ENCODE measurements at regions not wholly inside any gene's neighbourhood (a gene's known extent, or its start where the extent isn't known, plus 50 kb on each side); places are given as distances from the start of the nearest gene placed in this dataset.

GRCh38 chr9:86782831-86783230, 164.5 kb downstream of the GAS1 start:
- TF ChIP-seq CTCF (conservative IDR thresholded peaks at IDR 0.05; ENCODE audit: low read length) = no peak
- no peak for TF ChIP-seq EZH2phosphoT487 (IDR thresholded peaks at IDR 0.05; ENCODE audit: borderline replicate concordance)

Measured in Loucy (cell line).